ENCODE measurements at regions not wholly inside any gene's neighbourhood (a gene's known extent, or its start where the extent isn't known, plus 50 kb on each side); places are given as distances from the start of the nearest gene placed in this dataset.

DNA sequence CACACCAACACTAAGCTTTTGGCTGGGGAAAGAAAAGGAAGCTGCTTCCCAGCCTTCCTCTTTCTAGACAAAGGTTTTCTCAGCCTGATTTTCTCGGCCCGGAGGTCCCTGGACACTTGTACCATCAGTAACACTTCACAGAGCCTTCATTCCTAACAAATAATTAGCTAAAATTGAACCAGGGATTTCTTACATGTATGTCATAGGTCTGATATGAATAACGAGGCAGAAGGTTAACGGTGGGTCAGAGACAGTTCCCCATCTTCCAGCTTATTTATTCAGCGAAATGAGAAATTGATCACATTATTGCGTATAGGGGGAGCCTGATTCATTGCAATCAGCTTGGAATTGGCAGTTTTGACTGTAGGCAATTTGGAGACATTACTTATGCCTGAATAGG, 142.5 kb downstream of the SALL1 start:
- Mint-ChIP-seq H3K4me3 (ENCODE audit: unreplicated experiment) (no peak overlapping the region), H3K27me3 (ENCODE audit: insufficient read depth, unreplicated experiment) (no peaks in the 10 kb centered on the region), H3K4me1 (ENCODE audit: insufficient read depth, unreplicated experiment) (no peaks in the 10 kb centered on the region), H3K27ac (ENCODE audit: low read depth, unreplicated experiment) (no peak overlapping the region), H3K36me3 (ENCODE audit: insufficient read depth, unreplicated experiment) (no peaks in the 10 kb centered on the region), H3K9me3 (ENCODE audit: unreplicated experiment) (no peaks in the 10 kb centered on the region)
- BruUV-seq (replicated peaks): no TSS peak
- intact Hi-C loops (cut with micrococcal nuclease): no loop called here
- DNase-seq (ENCODE audit: unreplicated experiment): no peak
- CTCF ChIA-PET: interaction anchor here (0.6 to 1.2 kb wide), 2 partner anchors 522 to 1267 kb away, joined by 3 read pairs; no protein-coding TSS in a partner anchor
- POLR2A ChIA-PET: no interaction called here
- TF ChIP-seq, protein P1, sequence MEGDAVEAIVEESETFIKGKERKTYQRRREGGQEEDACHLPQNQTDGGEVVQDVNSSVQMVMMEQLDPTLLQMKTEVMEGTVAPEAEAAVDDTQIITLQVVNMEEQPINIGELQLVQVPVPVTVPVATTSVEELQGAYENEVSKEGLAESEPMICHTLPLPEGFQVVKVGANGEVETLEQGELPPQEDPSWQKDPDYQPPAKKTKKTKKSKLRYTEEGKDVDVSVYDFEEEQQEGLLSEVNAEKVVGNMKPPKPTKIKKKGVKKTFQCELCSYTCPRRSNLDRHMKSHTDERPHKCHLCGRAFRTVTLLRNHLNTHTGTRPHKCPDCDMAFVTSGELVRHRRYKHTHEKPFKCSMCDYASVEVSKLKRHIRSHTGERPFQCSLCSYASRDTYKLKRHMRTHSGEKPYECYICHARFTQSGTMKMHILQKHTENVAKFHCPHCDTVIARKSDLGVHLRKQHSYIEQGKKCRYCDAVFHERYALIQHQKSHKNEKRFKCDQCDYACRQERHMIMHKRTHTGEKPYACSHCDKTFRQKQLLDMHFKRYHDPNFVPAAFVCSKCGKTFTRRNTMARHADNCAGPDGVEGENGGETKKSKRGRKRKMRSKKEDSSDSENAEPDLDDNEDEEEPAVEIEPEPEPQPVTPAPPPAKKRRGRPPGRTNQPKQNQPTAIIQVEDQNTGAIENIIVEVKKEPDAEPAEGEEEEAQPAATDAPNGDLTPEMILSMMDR (IDR thresholded peaks at IDR 0.05; ENCODE audit: unreplicated experiment): no peak

DNA sequence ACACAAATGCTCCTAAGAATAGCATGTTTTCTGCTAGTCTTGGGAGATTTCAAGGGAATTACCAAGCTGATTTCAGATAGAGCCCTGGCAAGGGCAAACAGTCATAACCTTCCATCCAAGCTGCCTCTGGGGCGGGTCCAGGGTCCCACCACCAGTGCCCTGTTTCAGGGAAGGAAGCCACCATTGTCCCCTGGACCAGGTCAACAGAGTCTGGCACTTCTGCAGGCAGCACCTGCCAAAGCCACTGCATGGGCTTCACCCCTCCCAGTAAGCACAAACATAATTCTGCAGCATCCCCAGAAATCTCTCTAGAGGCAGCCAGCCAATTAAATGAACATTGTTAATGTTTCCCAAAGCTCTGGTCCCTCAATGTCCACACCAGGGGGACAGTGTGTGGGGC, 143.0 kb downstream of the SALL1 start:
- intact Hi-C loops (cut with micrococcal nuclease): no loop called here
- no peak for DNase-seq (ENCODE audit: unreplicated experiment)
- BruUV-seq (replicated peaks): no TSS peak
- no peaks in the 10 kb centered on the region for H3K27me3 Mint-ChIP-seq (ENCODE audit: insufficient read depth, unreplicated experiment)
- H3K36me3 Mint-ChIP-seq (ENCODE audit: insufficient read depth, unreplicated experiment): no peaks in the 10 kb centered on the region
- H3K9me3 Mint-ChIP-seq (ENCODE audit: unreplicated experiment): no peaks in the 10 kb centered on the region
- CTCF ChIA-PET: interaction anchor here (0.6 kb wide), 1 partner anchor 523 kb away, joined by 3 read pairs; no protein-coding TSS in a partner anchor
- H3K27ac Mint-ChIP-seq (ENCODE audit: low read depth, unreplicated experiment): no peak overlapping the region
- H3K4me3 Mint-ChIP-seq (ENCODE audit: unreplicated experiment): no peak overlapping the region
- POLR2A ChIA-PET: no interaction called here
- TF ChIP-seq, protein P1 (IDR thresholded peaks at IDR 0.05; ENCODE audit: unreplicated experiment): no peak
- H3K4me1 Mint-ChIP-seq (ENCODE audit: insufficient read depth, unreplicated experiment): no peaks in the 10 kb centered on the region

DNA sequence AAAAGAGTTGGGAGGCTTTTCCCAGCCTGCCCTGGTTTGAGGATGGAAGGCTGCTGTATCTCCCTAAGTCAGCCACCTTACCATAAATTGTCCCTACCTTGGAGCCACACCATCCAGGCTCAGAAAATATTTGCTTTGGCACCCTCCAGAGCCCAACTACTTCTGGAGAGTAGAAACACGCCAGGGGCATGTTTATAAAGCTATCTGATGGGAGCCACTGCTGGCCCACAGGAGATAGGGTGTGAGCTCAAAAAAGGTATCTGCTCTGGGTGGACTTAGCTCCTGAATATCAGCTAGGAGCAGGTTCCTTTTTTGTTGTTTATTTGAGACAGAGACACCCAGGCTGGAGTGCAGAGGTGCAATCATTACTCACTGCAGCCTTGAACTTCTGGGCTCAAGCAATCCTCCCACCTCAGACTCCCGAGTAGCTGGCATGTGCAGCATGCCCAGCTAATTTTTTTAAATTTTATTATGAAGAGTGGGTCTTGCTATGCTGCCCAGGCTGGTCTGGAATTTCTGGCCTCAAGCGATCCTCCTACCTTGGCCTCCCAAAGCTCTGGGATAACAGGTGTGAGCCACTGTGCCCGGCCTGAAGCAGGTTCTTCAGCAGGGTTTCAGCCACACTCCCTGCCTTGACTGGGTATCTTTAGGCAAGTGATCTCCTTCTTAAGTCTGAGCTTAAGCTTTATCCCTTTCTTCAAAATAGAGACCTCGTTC, 147.1 kb downstream of the SALL1 start:
- POLR2A ChIA-PET: no interaction called here
- CTCF ChIA-PET: interaction anchor here (0.7 to 1.2 kb wide), 3 partner anchors 30 to 198 kb away, joined by 3 read pairs; no protein-coding TSS in a partner anchor
- no peak for DNase-seq (ENCODE audit: unreplicated experiment)
- Mint-ChIP-seq H3K27ac (ENCODE audit: low read depth, unreplicated experiment) (no peak overlapping the region), H3K9me3 (ENCODE audit: unreplicated experiment) (no peaks in the 10 kb centered on the region), H3K4me3 (ENCODE audit: unreplicated experiment) (no peak overlapping the region), H3K4me1 (ENCODE audit: insufficient read depth, unreplicated experiment) (no peaks in the 10 kb centered on the region), H3K36me3 (ENCODE audit: insufficient read depth, unreplicated experiment) (no peaks in the 10 kb centered on the region), H3K27me3 (ENCODE audit: insufficient read depth, unreplicated experiment) (no peaks in the 10 kb centered on the region)
- no TSS peak for BruUV-seq (replicated peaks)
- TF ChIP-seq, protein P1 (IDR thresholded peaks at IDR 0.05; ENCODE audit: unreplicated experiment): no peak
- intact Hi-C loops (cut with micrococcal nuclease): no loop called here

DNA sequence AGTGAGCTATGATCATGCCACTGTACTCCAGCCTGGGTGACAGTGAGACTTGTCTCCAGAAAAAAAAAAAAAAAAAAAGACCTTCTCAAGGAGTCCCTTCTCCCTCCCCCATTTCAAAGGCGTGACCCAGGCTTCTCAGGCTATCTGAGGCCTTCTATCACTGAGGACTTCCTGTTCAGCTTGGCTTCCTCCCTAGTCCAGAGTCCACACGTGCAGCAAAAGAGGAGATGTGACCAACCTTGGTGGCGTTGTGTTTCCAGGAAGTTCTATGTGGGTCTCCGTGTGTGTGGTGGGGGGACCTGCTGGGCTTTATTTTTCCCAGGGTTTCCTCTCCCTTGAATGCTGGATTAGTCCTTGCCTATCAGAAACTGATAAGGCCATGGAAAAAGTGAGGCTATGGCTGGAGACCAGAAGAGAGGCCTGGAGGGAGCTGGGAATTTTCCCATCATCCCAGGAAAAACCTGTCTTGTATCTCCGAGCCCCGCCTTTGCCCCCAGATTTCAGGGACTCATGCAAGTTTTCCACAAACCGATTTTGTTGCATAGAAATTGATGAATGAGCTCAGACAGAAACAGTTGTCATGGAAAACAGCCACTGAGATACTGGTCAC, 148.1 kb downstream of the SALL1 start:
- H3K27ac Mint-ChIP-seq (ENCODE audit: low read depth, unreplicated experiment): no peak overlapping the region
- no peaks in the 10 kb centered on the region for H3K9me3 Mint-ChIP-seq (ENCODE audit: unreplicated experiment)
- H3K27me3 Mint-ChIP-seq (ENCODE audit: insufficient read depth, unreplicated experiment): no peaks in the 10 kb centered on the region
- H3K4me1 Mint-ChIP-seq (ENCODE audit: insufficient read depth, unreplicated experiment): no peaks in the 10 kb centered on the region
- no peak for DNase-seq (ENCODE audit: unreplicated experiment)
- intact Hi-C loops (cut with micrococcal nuclease): no loop called here
- no peaks in the 10 kb centered on the region for H3K36me3 Mint-ChIP-seq (ENCODE audit: insufficient read depth, unreplicated experiment)
- POLR2A ChIA-PET: no interaction called here
- TF ChIP-seq, protein P1 (IDR thresholded peaks at IDR 0.05; ENCODE audit: unreplicated experiment): no peak
- BruUV-seq (replicated peaks): no TSS peak
- no peak overlapping the region for H3K4me3 Mint-ChIP-seq (ENCODE audit: unreplicated experiment)
- CTCF ChIA-PET: interaction anchor here (0.7 to 1.2 kb wide), 2 partner anchors 31 to 1042 kb away, joined by 3 read pairs; no protein-coding TSS in a partner anchor

Measured in MCF 10A (cell line).